NCI-H1436 (cell line): ENCODE measurements at regions not wholly inside any gene's neighbourhood (a gene's known extent, or its start where the extent isn't known, plus 50 kb on each side); places are given as distances from the start of the nearest gene placed in this dataset.

Experiments used
- DNase-seq: peaks from one replicate; lab custom pipeline; 2025; lab: John Stamatoyannopoulos, UW

- no peak for DNase-seq
Observed at GRCh38 chr5:147037515-147038205, 159.1 kb upstream of the PPP2R2B start.

GRCh38 chr5:147040856-147041255 is 162.3 kb upstream of the PPP2R2B start:
- no peak for DNase-seq

- no peak for DNase-seq
Observed at GRCh38 chr5:147044572-147045273, 166.2 kb upstream of the PPP2R2B start.

- DNase-seq = no peak
Observed at GRCh38 chr5:147045290-147045689, 166.7 kb upstream of the PPP2R2B start.

GRCh38 chr5:147046281-147046680 is 167.7 kb upstream of the PPP2R2B start:
- DNase-seq = no peak

- DNase-seq = no peak
Observed at GRCh38 chr5:147046894-147047293, 168.3 kb upstream of the PPP2R2B start.

GRCh38 chr5:147049764-147050163 is 171.2 kb upstream of the PPP2R2B start:
- DNase-seq = no peak

- no peak for DNase-seq
Observed at GRCh38 chr5:147050172-147050571, 171.6 kb upstream of the PPP2R2B start.

- DNase-seq = no peak
Observed at GRCh38 chr5:147051193-147051592, 172.6 kb upstream of the PPP2R2B start.

GRCh38 chr5:147052519-147052918 is 174.0 kb upstream of the PPP2R2B start:
- no peak for DNase-seq

GRCh38 chr5:147055089-147055826 is 176.7 kb upstream of the PPP2R2B start:
- no peak for DNase-seq

- no peak for DNase-seq
Observed at GRCh38 chr5:147055850-147056566, 177.5 kb upstream of the PPP2R2B start.

- DNase-seq = no peak
Observed at GRCh38 chr5:147057051-147057450, 177.8 kb upstream of the STK32A start.

GRCh38 chr5:147061431-147061830 is 173.4 kb upstream of the STK32A start:
- DNase-seq = no peak

GRCh38 chr5:147062427-147062826 is 172.4 kb upstream of the STK32A start:
- no peak for DNase-seq

GRCh38 chr5:147063943-147064342 is 170.9 kb upstream of the STK32A start:
- no peak for DNase-seq

- no peak for DNase-seq
Observed at GRCh38 chr5:147065071-147065470, 169.8 kb upstream of the STK32A start.

- DNase-seq = no peak
Observed at GRCh38 chr5:147068998-147069397, 165.8 kb upstream of the STK32A start.

GRCh38 chr5:147072622-147073021 is 162.2 kb upstream of the STK32A start:
- peak; percentile 67 for DNase-seq

- no peak for DNase-seq
Observed at GRCh38 chr5:147073098-147073497, 161.7 kb upstream of the STK32A start.

- no peak for DNase-seq
Observed at GRCh38 chr5:147075187-147075586, 159.6 kb upstream of the STK32A start.

GRCh38 chr5:147080391-147080790 is 154.4 kb upstream of the STK32A start:
- DNase-seq = no peak
